GM18498 (cell line): ENCODE measurements at regions not wholly inside any gene's neighbourhood (a gene's known extent, or its start where the extent isn't known, plus 50 kb on each side); places are given as distances from the start of the nearest gene placed in this dataset.
"Not testable (repeated sequence)": the region's sequence is repeated elsewhere in the genome, so short reads cannot be mapped to it uniquely, and the experiment has no call there.

Experiments used
- ATAC-seq: cut with Tn5 transposase; IDR thresholded peaks from one replicate; pipeline ENCODE4 v1.9.1; 2021; ENCODE audit warnings: mild to moderate bottlenecking, moderate library complexity; ENCODE audit not compliant: unreplicated experiment

DNA sequence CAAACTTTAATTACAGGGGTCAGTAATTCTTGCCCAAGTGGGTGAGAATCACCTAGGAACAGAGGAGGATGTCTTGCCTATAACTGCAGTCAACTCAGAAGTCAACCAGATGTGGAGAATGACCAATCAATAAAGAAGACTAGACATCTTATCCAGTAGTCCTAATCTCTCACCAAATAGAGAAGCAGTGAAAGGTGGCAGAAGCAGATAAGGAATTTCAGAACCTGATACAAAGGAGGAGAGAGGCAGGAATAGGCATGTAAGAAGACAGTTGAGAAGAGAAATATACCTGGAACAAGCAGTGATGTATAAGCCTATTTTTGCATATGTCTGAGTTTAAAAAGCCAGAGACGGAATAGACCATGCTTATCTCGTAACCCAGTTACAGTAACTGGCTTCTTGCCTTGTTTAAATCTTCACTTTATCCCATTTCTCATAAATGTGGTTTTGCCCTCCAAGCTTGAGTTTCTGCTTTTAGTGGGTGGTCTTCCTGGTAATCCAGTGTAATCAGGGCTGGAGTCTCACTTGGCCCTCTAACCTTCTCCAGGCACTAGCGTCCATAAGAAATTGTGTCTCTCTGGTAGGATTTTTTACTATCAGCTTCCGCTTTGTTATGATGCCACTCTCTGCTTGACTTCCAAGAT is 401.0 kb downstream of the SUCLG1 start:
- ATAC-seq: no peak

DNA sequence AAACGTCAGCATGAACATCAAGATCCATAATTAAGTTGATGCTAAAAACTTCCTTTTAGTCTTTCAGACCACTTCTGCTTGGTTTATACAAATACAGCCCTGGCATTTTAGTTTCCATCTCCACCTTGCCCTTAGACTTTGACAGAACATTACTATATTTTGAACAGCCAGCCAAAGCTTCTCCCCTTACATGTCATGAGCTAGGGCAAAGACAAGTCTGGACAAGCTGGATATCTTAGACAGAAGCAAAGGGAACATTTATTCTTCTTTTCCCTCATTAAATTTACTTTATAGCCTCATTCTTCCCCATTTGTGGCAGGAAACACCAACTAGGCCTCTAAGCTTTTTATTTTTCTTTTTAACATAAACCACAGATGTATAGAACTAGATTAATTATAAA is 403.3 kb downstream of the SUCLG1 start:
- ATAC-seq: no peak

DNA sequence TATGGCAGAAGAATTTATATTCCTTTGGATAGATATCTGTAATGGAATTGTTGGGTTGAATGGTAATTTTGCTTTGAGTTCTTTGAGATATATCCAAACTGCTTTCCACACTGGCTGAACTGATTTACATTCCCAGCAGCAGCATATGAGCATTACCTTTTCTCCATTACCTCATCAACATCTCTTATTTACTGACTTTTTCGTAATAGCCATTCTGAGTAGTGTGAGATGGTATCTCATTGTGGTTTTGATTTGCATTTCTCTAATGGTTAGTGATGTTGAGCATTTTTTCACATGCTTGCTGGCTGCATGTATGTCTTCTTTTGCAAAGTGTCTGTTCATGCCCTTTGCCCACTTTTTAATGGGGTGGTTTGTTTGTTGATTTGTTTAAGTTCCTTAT is 404.5 kb downstream of the SUCLG1 start:
- ATAC-seq: not testable (repeated sequence)

DNA sequence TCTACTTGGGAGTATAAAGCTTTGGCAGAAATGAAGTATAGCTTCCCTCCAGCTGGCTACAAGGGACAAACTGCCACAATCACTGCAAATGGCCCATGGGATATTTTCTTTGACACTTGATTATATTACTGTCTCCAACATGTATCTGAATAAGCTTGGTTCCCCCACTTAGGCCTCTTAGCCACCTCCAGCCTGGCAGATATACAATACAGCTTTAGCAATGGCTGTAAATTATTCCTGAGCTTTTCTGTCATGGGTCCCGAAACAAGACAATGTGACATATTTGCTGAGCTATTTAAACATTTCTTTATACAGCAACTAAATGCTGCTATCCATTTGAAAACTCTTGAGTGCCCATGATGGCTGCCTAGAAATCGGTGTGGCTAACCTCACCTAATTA is 406.2 kb downstream of the SUCLG1 start:
- no peak for ATAC-seq

DNA sequence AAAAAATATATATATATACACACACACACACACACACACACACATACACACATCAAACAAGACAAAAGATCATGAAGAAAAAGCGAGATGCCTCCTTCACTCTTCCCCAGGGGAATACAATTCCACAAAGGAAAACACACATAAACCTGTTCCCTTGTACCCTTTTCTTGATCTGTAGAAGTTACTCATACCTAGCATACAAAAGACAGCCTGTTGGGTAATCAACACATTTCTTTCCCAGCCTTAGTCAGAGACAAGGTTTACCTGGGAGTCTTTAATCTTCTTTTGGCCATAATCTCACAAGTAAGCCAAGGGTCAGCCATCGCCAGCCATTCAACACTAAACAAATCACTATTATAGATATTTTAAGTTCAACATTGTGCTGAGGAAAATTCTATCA is 407.0 kb downstream of the SUCLG1 start:
- no peak for ATAC-seq

DNA sequence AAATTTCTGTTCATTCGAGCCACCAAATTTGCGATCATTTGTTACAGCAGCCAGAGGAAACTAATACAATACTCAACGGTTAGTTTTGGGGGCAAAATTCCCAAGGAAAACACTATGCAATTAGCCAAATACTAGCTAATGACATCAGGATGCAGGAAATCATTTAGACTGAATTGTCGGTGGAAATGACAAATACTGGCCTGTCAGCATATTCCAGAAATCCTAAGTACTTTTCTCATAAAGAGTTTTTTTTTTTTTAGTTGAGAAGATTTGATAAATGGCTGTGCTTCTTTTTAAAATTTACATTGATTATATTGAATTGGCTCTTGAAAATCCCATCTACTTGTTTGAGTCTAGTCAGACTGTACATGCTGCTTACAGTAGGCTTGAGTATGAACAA is 410.1 kb downstream of the SUCLG1 start:
- ATAC-seq: no peak

DNA sequence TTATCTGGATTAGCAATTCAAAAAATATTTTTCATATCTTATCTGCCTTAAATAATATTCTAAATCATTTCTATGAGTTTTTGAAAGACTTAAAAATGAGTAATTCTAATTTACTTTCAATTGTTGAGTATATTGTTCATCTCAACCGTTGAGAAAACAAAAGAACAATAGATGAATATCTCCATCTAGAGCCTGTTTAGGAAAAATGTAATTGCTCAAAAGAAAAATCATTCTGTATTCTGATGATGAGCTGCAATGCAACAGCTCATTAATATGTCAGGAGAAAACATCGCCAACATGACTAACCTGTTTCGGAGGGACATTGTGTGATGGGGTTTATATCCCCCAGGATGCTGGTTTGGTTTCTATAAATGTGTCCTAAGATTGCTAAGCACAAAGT is 417.6 kb downstream of the SUCLG1 start:
- ATAC-seq: no peak

DNA sequence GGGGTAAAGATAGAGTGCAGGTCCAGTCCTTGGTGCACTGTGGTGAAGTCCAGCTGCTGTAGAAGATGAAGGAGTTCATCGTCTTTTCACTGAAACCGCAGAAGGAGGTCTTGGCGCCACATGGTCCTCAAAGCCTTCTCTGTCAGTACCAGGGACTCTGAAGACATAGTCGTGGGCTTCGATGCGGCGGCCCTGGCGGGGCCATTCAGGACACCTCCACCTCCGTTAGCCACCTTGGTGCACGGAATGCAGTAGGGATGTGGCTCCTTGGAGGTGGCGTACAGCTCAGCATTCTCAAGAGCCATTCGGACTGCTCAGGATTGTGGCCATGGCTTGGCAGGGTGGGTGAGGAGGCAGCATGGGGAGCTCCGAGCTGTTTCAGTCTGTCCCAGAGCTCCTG is 418.8 kb downstream of the SUCLG1 start:
- ATAC-seq: no peak

DNA sequence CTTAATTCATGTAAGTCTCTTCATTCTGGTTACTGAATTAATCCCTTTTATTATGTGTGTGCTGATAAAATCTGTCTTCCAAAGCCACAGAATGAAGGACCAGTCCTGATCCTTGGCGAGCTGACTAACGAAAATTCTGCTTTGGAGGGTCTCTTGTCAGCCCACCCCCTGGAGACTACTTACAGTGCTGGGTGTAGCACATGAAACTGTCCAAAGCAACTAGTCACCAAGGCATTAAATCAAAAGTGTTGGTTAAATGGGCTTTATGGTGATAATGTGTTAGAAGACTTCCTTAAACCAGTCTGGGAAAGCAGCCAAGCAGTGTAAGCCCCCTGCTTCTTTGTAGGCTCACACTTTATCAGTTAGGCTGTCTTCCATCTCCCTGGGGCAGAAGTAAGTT is 420.2 kb downstream of the SUCLG1 start:
- no peak for ATAC-seq

DNA sequence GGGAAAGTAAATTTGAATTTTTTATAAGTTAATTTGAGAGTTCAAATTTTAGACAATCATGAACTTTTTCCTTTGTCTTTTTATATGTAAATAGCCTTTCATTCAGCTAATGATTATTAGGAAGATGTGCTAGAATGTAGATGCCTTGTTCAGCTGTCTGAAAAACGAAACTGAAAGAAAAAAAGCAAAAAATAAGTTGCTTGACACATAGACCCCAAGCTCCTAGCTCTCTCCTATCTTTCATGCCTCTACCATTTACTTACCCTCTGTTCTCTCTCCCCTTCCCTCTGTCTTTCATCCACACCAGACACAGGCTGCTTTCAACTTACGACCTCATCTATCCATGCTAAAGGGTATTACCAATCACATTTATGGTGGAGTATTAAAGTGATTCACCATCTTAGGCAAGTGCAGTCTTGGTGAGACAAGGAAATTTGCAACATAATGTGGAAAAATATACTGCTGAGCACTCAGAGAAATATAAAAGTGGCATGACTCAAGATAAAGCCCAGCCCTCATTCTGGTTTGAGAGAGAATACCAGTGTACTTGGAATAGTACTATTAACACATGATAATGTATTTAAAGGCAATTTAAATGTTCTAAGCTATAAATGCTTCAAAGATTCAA is 425.6 kb downstream of the SUCLG1 start:
- ATAC-seq: no peak

DNA sequence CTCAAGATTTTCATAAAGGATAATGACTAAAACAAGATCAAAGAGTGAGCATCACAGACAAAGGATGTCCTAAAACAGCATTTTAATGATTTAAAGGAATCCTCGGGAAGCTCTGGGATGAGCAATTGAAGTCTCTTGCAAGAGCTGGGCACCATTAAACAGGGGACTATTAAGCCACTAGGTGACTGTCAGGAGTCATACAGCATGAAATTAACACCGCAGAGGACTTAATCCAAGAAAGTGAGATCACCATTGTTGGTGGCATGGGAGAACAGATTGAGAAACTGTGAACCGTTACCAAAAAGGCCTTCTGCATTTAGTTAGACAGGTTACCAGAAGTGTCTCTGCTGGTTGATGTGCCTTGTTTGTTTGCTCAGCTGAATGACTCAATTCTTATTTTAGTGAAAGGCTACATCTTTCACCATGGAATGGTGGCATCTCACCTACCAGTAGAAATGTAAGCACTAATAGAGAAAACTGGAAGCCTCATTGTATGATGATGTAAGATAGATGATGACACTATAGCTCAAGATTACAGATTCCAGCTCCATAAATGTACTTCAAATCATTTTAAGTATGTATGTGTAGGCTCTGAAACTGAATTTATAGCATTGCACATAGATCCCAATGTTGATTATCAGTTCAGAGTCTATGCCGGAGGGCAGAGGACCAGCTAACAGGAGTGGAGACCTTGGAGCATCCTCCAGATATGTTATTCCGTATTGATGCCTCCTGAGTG is 427.6 kb downstream of the SUCLG1 start:
- ATAC-seq: no peak

DNA sequence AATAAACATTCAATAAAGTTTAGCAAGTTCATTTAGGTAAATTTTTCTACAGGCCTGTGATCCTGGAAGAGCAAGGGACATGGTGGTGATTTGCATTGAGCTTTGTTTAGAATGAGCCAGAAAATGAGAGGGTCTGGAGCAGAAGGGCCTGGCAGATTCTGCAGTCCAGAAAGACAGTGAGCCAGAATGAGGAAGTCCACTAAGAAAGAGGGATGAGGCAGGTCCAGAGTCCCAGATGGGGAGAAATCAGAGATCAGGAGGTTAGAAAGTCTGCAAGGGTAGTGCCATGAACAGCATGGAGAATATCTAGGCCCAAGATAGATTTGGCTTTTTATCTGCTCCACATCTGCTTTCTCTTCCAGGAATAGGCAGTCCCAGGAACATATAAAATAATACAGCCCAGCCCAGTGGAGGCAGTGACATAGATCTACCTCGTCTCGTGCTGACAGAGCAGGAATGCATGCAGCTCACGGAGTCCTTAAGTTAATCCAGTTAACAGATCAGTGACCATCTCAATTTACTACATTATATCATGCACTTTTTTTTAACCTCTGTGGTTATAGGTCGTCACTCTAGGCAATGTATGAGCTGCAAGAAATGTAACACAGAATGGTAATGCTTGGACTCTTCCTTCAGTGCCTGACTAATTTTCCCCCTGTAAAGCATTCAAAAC is 429.0 kb downstream of the SUCLG1 start:
- ATAC-seq: no peak

DNA sequence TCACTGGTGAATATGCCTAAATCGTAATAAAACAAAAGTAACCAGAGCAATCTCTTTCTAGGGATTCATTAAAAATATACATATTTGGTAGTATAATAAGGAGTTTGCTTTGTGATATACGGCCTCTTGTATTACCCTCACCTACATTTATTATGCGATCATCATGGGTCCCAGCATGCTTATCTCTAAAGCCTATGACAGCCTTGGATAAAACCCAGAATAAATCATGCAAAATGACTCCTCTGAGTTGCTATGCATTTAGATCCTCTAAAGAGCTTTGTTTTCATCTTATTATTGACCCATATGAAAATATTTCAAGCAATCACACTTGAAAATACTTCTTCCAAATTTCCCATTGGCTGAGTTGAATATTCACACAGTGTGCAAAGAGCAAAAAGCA is 432.3 kb downstream of the SUCLG1 start:
- no peak for ATAC-seq

DNA sequence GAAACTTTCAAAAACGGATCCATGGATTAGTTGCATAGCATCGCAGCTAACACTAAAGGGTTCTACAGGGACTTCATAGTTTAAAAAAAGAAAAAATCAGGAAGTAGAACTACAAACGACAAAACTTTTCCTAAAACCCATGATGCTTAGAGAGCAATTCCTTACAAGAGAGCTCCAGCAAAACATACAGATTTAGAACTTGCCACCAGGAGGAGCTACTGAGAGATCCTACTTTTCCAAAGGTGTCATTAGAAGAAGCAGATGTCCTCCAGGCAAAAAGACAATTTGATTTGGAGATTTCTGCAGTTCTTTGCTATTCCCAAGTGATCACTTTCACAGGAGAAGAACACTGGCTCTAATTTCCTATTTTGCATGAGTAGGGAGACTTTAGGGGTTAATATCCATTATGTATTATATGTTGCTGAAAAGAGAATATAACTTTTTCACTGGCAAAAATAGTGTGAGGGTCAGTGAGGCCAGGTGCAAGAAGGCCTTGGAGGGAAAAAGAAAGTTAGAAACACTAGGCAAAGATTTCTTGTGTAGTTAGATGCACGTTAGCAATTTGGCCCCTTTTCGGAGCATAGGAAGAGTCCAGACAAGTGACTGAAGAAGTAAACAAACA is 436.2 kb downstream of the SUCLG1 start:
- no peak for ATAC-seq

DNA sequence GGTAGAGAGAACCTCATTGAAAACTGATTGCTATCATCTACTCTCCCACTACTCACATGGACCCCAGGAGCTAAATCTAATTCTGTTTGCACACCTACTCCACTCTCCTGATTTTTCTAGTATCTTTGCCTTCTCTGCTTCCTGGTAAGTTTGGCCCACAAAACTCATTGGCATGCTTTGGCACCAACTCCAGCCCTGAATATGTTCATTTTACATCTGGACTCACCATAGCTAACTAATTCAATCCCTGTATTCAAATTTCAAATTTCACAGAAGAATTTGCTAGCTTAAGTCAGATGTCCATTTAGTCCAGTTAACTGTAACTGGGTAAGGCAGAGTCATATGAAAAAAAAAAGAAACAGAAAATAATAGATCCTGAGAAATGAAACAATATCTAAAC is 442.1 kb downstream of the SUCLG1 start:
- no peak for ATAC-seq

DNA sequence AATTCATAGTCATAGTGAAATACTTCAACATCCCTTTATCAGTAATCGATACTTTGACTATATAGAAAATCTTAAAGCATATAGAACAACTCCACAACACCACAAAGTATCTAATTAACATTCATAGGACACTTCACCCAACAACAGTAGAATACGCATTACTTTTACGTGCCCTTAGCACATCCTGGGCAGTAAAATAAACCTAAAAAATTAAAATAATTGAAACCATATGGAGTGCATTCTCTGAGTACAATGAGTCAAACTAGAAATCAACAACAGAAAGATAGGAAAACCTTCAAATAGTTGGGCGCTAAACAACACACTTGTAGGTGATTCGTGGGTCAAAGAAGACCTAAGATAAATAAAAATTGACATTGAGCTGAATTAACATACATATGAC is 442.9 kb downstream of the SUCLG1 start:
- ATAC-seq: no peak

DNA sequence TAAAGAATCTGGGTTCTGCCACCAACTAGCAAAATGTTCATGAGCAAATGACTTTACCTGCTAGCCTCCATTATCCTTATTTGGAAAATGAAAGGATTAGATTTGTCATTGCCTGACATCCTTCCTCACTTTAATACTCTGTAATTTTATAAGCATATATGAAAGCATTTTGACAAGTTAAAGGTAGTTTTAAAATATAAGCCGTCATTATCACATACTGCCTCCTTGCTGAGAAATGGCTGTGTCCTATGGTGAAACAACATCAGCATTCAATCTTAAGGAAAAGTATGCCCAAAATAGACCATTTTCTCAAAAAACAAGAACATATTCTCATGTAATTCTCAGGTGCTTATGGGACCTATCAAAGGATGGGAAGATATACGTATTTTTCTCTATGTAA is 461.2 kb downstream of the SUCLG1 start:
- ATAC-seq: no peak

DNA sequence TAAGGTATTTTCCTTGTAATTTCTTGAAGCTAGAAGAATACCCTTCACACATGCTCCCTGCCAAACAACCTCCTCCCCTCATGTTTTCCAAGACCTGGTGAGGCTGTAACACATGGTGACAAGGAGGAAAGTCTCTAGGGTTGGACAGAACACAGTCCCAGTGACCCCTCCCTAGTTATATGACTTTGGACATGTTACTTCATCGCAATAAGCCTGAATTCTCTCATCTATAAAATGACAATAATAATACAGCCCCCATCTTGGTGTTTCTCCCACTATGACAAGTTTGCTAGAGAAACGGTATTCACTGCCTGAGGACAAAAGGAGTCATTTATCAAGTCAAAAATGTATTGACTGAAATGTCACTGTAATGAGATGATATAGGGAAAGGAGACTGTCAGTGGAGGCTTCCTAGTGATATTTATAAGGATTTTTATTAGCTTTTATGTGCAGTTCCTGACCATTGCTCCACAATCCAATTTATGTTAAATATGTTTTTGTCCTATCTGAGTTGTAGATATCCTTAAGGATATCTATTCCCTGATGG is 464.4 kb downstream of the SUCLG1 start:
- ATAC-seq: no peak

DNA sequence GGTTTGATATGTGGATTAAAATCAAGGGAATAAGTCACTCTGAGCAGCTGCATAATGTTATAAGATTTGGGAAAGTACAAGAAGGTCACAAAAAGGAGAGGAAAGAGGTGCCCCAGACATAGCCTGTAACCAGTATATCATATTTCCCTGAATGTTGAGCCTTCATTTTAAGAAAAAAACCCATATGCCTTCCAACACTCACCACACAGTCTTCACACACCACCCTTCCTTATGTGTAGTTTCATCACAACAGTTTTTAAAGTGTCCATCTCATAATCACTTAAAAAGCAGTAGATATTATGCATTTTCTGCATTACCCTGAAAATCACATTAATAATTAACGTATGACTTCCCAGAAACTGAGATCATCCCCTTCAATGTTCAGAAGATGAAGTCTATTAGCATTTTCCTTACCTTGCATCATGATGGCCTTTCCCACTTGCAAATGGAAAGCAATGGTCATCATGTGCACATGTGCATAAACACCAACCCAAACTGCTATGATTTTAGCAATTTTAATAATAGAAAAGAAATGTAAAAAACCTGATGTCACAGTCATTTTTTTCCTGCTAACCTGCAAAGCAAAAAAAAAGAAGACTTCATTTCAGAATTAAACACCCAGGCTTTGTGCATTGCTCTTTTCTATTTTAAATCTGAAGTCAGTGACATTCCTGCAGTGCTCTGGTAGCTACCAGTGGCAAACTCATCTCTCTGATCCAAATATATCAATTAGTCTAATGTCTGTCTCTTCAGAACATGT is 465.0 kb downstream of the SUCLG1 start:
- ATAC-seq: no peak

DNA sequence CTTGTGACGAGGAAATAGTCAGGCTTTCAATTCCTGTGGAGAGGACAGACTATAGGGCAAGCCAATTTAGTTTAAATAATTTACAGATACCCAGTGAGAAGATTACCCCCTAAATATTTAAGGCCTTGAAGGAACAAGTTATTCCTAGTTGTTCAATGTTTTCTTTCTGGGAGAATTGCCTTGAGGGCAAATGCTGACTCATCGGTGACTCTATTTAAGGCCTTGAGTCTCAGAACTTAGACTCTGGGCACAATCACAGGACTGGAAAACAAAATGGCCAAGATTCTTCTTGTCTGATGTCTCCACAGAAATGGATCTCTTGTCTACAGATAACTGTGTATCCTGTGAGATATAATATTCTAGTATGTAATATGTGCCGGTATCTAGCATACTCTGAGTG is 467.1 kb downstream of the SUCLG1 start:
- no peak for ATAC-seq
